ENCODE measurements at regions not wholly inside any gene's neighbourhood (a gene's known extent, or its start where the extent isn't known, plus 50 kb on each side); places are given as distances from the start of the nearest gene placed in this dataset.

GRCh38 chr19:30090963-30091362 lies 148.9 kb downstream of the URI1 start:
- Histone ChIP-seq H3K9me3 (ENCODE audit: control insufficient read depth in 1 of 2, insufficient read depth in 1 of 2, low read length in 2 of 2) (peaks cover 0 to 3% of the 10 kb centered on the region in 2 experiments), H3K27ac (ENCODE audit: low read depth in 1 of 2, low read length in 2 of 2) (no peak overlapping the region), H3K4me3 (ENCODE audit: low read length) (no peak overlapping the region), H3K4me1 (ENCODE audit: insufficient read depth, low read length) (no peaks in the 10 kb centered on the region), H3K27me3 (ENCODE audit: control insufficient read depth in 1 of 2, insufficient read depth in 2 of 2, low read length in 2 of 2) (no peaks in the 10 kb centered on the region), H3K36me3 (ENCODE audit: insufficient read depth, low read length) (no peaks in the 10 kb centered on the region)
- ChIA-PET POLR2A (no interaction called here), CTCF (no interaction called here)
- intact Hi-C loops (cut with DNase I, micrococcal nuclease), result no loop called here
- Mint-ChIP-seq H3K27ac (no peak overlapping the region), H3K9me3 (no peaks in the 10 kb centered on the region), H3K4me3 (no peak overlapping the region), H3K4me1 (ENCODE audit: low read depth) (no peaks in the 10 kb centered on the region), H3K36me3 (ENCODE audit: low read depth) (no peaks in the 10 kb centered on the region), H3K27me3 (no peaks in the 10 kb centered on the region)
- DNase-seq (no peak), ATAC-seq (ENCODE audit: poor library complexity) (no peak)
- TF ChIP-seq CTCF (IDR thresholded peaks at IDR 0.05), result no peak

- ATAC-seq (ENCODE audit: poor library complexity), result no peak
- POLR2A ChIA-PET, result no interaction called here
These were observed 149.4 kb downstream of the URI1 start for GRCh38 chr19:30091456-30091855.

GRCh38 chr19:30091856-30092255 lies 149.8 kb downstream of the URI1 start:
- ATAC-seq (ENCODE audit: poor library complexity), result no peak
- Mint-ChIP-seq H3K27ac (no peak overlapping the region), H3K4me3 (no peak overlapping the region), H3K27me3 (no peaks in the 10 kb centered on the region), H3K9me3 (no peaks in the 10 kb centered on the region), H3K4me1 (ENCODE audit: low read depth) (no peaks in the 10 kb centered on the region), H3K36me3 (ENCODE audit: low read depth) (no peaks in the 10 kb centered on the region)
- ChIA-PET CTCF (no interaction called here), POLR2A (no interaction called here)
- no peaks in the 10 kb centered on the region for H3K36me3 ChIP-seq (ENCODE audit: insufficient read depth, low read length)
- H3K9me3 ChIP-seq (ENCODE audit: control insufficient read depth in 1 of 2, insufficient read depth in 1 of 2, low read length in 2 of 2), result peaks cover 0 to 3% of the 10 kb centered on the region in 2 experiments
- H3K4me3 ChIP-seq (ENCODE audit: low read length), result no peak overlapping the region
- no peak overlapping the region for H3K27ac ChIP-seq (ENCODE audit: low read depth in 1 of 2, low read length in 2 of 2)
- TF ChIP-seq CTCF (IDR thresholded peaks at IDR 0.05), result no peak
- intact Hi-C loops (cut with DNase I, micrococcal nuclease), result no loop called here
- no peaks in the 10 kb centered on the region for H3K27me3 ChIP-seq (ENCODE audit: control insufficient read depth in 1 of 2, insufficient read depth in 2 of 2, low read length in 2 of 2)
- DNase-seq, result no peak
- H3K4me1 ChIP-seq (ENCODE audit: insufficient read depth, low read length), result no peaks in the 10 kb centered on the region

More at GRCh38 chr19:30091456-30091855, 149.4 kb downstream of the URI1 start:
- no peak for DNase-seq
- H3K9me3 ChIP-seq (ENCODE audit: control insufficient read depth in 1 of 2, insufficient read depth in 1 of 2, low read length in 2 of 2), result peaks cover 0 to 3% of the 10 kb centered on the region in 2 experiments
- intact Hi-C loops (cut with DNase I, micrococcal nuclease), result no loop called here
- H3K4me3 Mint-ChIP-seq, result no peak overlapping the region
- no peak overlapping the region for H3K27ac Mint-ChIP-seq
- no peaks in the 10 kb centered on the region for H3K36me3 Mint-ChIP-seq (ENCODE audit: low read depth)
- no peak overlapping the region for H3K4me3 ChIP-seq (ENCODE audit: low read length)
- no peak overlapping the region for H3K27ac ChIP-seq (ENCODE audit: low read depth in 1 of 2, low read length in 2 of 2)
- no peak for TF ChIP-seq CTCF (IDR thresholded peaks at IDR 0.05)
- H3K4me1 ChIP-seq (ENCODE audit: insufficient read depth, low read length), result no peaks in the 10 kb centered on the region
- CTCF ChIA-PET, result no interaction called here
- H3K27me3 Mint-ChIP-seq, result no peaks in the 10 kb centered on the region
- no peaks in the 10 kb centered on the region for H3K27me3 ChIP-seq (ENCODE audit: control insufficient read depth in 1 of 2, insufficient read depth in 2 of 2, low read length in 2 of 2)
- H3K9me3 Mint-ChIP-seq, result no peaks in the 10 kb centered on the region
- no peaks in the 10 kb centered on the region for H3K4me1 Mint-ChIP-seq (ENCODE audit: low read depth)
- no peaks in the 10 kb centered on the region for H3K36me3 ChIP-seq (ENCODE audit: insufficient read depth, low read length)

All from CD4-positive, alpha-beta T cell (primary cell).